ENCODE measurements at regions not wholly inside any gene's neighbourhood (a gene's known extent, or its start where the extent isn't known, plus 50 kb on each side); places are given as distances from the start of the nearest gene placed in this dataset.

- peaks cover 41% of the 10 kb centered on the region for H3K4me1 ChIP-seq (ENCODE audit: low read depth)
- no peak for DNase-seq (ENCODE audit: low read depth in 1 of 2, low spot score in 1 of 2)
- H3K9me3 ChIP-seq (ENCODE audit: low read depth): no peaks in the 10 kb centered on the region
- TF ChIP-seq CTCF (IDR thresholded peaks at IDR 0.05; ENCODE audit: low read depth, low read length): no peak
- H3K36me3 ChIP-seq: no peaks in the 10 kb centered on the region
- no peaks in the 10 kb centered on the region for H3K27me3 ChIP-seq
- no peak overlapping the region for H3K4me3 ChIP-seq
- H3K27ac ChIP-seq: peak overlapping the region; percentile 95
Measured at GRCh38 chr11:57120192-57120965, 61.4 kb upstream of the LRRC55 start.

- H3K4me1 ChIP-seq (ENCODE audit: low read depth): peaks cover 51% of the 10 kb centered on the region
- H3K27ac ChIP-seq: peak overlapping the region; percentile 95
- H3K4me3 ChIP-seq: peak overlapping the region; percentile 11
- H3K27me3 ChIP-seq: no peaks in the 10 kb centered on the region
- TF ChIP-seq CTCF (IDR thresholded peaks at IDR 0.05; ENCODE audit: low read depth, low read length): no peak
- H3K36me3 ChIP-seq: no peaks in the 10 kb centered on the region
- H3K9me3 ChIP-seq (ENCODE audit: low read depth): no peaks in the 10 kb centered on the region
- DNase-seq (ENCODE audit: low read depth in 1 of 2, low spot score in 1 of 2): peak in 1 of 2 donors; percentile 37
Measured at GRCh38 chr11:57121996-57122395, 59.8 kb upstream of the LRRC55 start.

- no peak for TF ChIP-seq CTCF (IDR thresholded peaks at IDR 0.05; ENCODE audit: low read depth, low read length)
- Histone ChIP-seq H3K27ac (peak overlapping the region; percentile 95), H3K9me3 (ENCODE audit: low read depth) (no peaks in the 10 kb centered on the region), H3K4me3 (no peak overlapping the region), H3K4me1 (ENCODE audit: low read depth) (peaks cover 53% of the 10 kb centered on the region), H3K36me3 (no peaks in the 10 kb centered on the region), H3K27me3 (no peaks in the 10 kb centered on the region)
- DNase-seq (ENCODE audit: low read depth in 1 of 2, low spot score in 1 of 2): no peak
Measured at GRCh38 chr11:57123590-57123989, 58.2 kb upstream of the LRRC55 start.

- DNase-seq (ENCODE audit: low read depth in 1 of 2, low spot score in 1 of 2): no peak
Measured at GRCh38 chr11:57124505-57124904, 57.2 kb upstream of the LRRC55 start.

GRCh38 chr11:57124917-57125316 lies 56.8 kb upstream of the LRRC55 start:
- H3K36me3 ChIP-seq: no peaks in the 10 kb centered on the region
- H3K4me3 ChIP-seq: no peak overlapping the region
- no peak for TF ChIP-seq CTCF (IDR thresholded peaks at IDR 0.05; ENCODE audit: low read depth, low read length)
- H3K27ac ChIP-seq: peak overlapping the region; percentile 85
- no peak for DNase-seq (ENCODE audit: low read depth in 1 of 2, low spot score in 1 of 2)
- no peaks in the 10 kb centered on the region for H3K27me3 ChIP-seq
- peaks cover 53% of the 10 kb centered on the region for H3K4me1 ChIP-seq (ENCODE audit: low read depth)
- H3K9me3 ChIP-seq (ENCODE audit: low read depth): no peaks in the 10 kb centered on the region

More at GRCh38 chr11:57124505-57124904, 57.2 kb upstream of the LRRC55 start:
- no peaks in the 10 kb centered on the region for H3K27me3 ChIP-seq
- H3K9me3 ChIP-seq (ENCODE audit: low read depth): no peaks in the 10 kb centered on the region
- H3K27ac ChIP-seq: peak overlapping the region; percentile 85
- H3K36me3 ChIP-seq: no peaks in the 10 kb centered on the region
- peaks cover 53% of the 10 kb centered on the region for H3K4me1 ChIP-seq (ENCODE audit: low read depth)
- no peak overlapping the region for H3K4me3 ChIP-seq
- TF ChIP-seq CTCF (IDR thresholded peaks at IDR 0.05; ENCODE audit: low read depth, low read length): no peak

Data from cardiac muscle cell (in vitro differentiated cells and primary cell).